Neuronal stem cell (in vitro differentiated cells): ENCODE measurements at regions not wholly inside any gene's neighbourhood (a gene's known extent, or its start where the extent isn't known, plus 50 kb on each side); places are given as distances from the start of the nearest gene placed in this dataset.

Source experiments
- DNase-seq: peaks from one replicate; pipeline ENCODE4 v3.0.0-alpha.2; 2013; ENCODE audit warnings: low spot score
- H2AFZ ChIP-seq: one replicate; pipeline ENCODE4 v1.6.1; 2013; ENCODE audit warnings: mild to moderate bottlenecking, low read length, inconsistent platforms
- H2AK5ac ChIP-seq: 2 replicates; pipeline ENCODE4 v1.6.1; 2013; ENCODE audit warnings: low read depth, mild to moderate bottlenecking, inconsistent platforms, low read length, moderate library complexity, mixed read lengths
- H2BK120ac ChIP-seq: 2 replicates; pipeline ENCODE4 v1.6.1; 2013; ENCODE audit warnings: low read depth, mild to moderate bottlenecking, inconsistent platforms, low read length, moderate library complexity, mixed read lengths
- H2BK12ac ChIP-seq: one replicate; pipeline ENCODE4 v1.6.1; 2013; ENCODE audit warnings: low read length, inconsistent platforms
- H2BK15ac ChIP-seq: 2 replicates; pipeline ENCODE4 v1.6.1; 2013; ENCODE audit warnings: mild to moderate bottlenecking, low read length, inconsistent platforms, mixed read lengths
- H2BK5ac ChIP-seq: one replicate; pipeline ENCODE4 v1.6.1; 2013; ENCODE audit warnings: inconsistent platforms, mild to moderate bottlenecking, low read length, moderate library complexity
- H3K14ac ChIP-seq: one replicate; pipeline ENCODE4 v1.6.1; 2013; ENCODE audit warnings: low read length, inconsistent platforms
- H3K18ac ChIP-seq: 2 replicates; pipeline ENCODE4 v1.6.1; 2013; ENCODE audit warnings: low read length, inconsistent platforms
- H3K23ac ChIP-seq: 2 replicates; pipeline ENCODE4 v1.6.1; 2013; ENCODE audit warnings: low read depth, mild to moderate bottlenecking, mixed read lengths, low read length, inconsistent platforms; ENCODE audit not compliant: poor library complexity
- H3K27ac ChIP-seq: replicated peaks from 3 replicates; pipeline ENCODE4 v1.5.1; 2013; ENCODE audit warnings: low read length, inconsistent platforms
- H3K27me3 ChIP-seq, 3 experiments: 2 replicates each; pipeline ENCODE4 v1.6.1; 2013; ENCODE audit warnings: low read length in 3 of 3, mild to moderate bottlenecking in 2 of 3, inconsistent platforms in 1 of 3, low read depth in 1 of 3, mixed read lengths in 1 of 3, moderate library complexity in 1 of 3; ENCODE audit not compliant: control insufficient read depth in 3 of 3, insufficient read depth in 3 of 3
- H3K36me3 ChIP-seq, 2 donors: replicated peaks in 1 of 2; 2 replicates each; pipeline ENCODE4 v1.6.1; 2013; ENCODE audit warnings: low read length in 2 of 2; ENCODE audit not compliant: control insufficient read depth in 2 of 2, insufficient read depth in 2 of 2
- H3K4ac ChIP-seq: 2 replicates; pipeline ENCODE4 v1.6.1; 2013; ENCODE audit warnings: inconsistent platforms, mild to moderate bottlenecking, low read length, moderate library complexity
- H3K4me1 ChIP-seq, 2 donors: 1 replicate in 1 of 2; 2 replicates in 1 of 2; pipeline ENCODE4 v1.6.1; 2013; ENCODE audit warnings: low read length in 2 of 2, low read depth in 1 of 2; ENCODE audit not compliant: control insufficient read depth in 2 of 2, insufficient read depth in 1 of 2
- H3K4me2 ChIP-seq: one replicate; pipeline ENCODE4 v1.6.1; 2013; ENCODE audit warnings: mild to moderate bottlenecking, low read length, inconsistent platforms; ENCODE audit not compliant: insufficient read depth, poor library complexity, severe bottlenecking
- H3K4me3 ChIP-seq, 2 donors: 2 replicates each; pipeline ENCODE4 v1.5.1; 2013; ENCODE audit warnings: low read length in 2 of 2, mild to moderate bottlenecking in 2 of 2, inconsistent platforms in 1 of 2, moderate library complexity in 1 of 2
- H3K79me1 ChIP-seq: one replicate; pipeline ENCODE4 v1.6.1; 2013; ENCODE audit warnings: low read depth, mild to moderate bottlenecking, inconsistent platforms, low read length, moderate library complexity
- H3K9ac ChIP-seq: one replicate; pipeline ENCODE4 v1.6.1; 2013; ENCODE audit warnings: mild to moderate bottlenecking, low read depth, low read length, inconsistent platforms; ENCODE audit not compliant: poor library complexity
- H3K9me3 ChIP-seq, 2 donors: replicated peaks in 1 of 2; 2 replicates each; pipeline versions ENCODE3 to v1.6.1; 2013; ENCODE audit warnings: low read length in 2 of 2, mild to moderate bottlenecking in 2 of 2, inconsistent platforms in 1 of 2, low read depth in 1 of 2, mixed read lengths in 1 of 2, moderate library complexity in 1 of 2; ENCODE audit not compliant: control insufficient read depth in 2 of 2, insufficient read depth in 1 of 2
- H4K8ac ChIP-seq: one replicate; pipeline ENCODE4 v1.6.1; 2013; ENCODE audit warnings: low read depth, mild to moderate bottlenecking, inconsistent platforms, low read length, moderate library complexity
- H4K91ac ChIP-seq: one replicate; pipeline ENCODE4 v1.6.1; 2013; ENCODE audit warnings: low read length, low read depth, mild to moderate bottlenecking, inconsistent platforms; ENCODE audit not compliant: poor library complexity
- WGBS, 2 donors: extraction: QIAGEN DNeasy Blood & Tissue Kit; methylation state at CpG; one replicate each; pipeline ENCODE4 v1.1.7; 2013; ENCODE audit warnings: missing lambda C conversion rate in 2 of 2, mixed read lengths in 1 of 2; ENCODE audit not compliant: insufficient read length in 2 of 2, insufficient replicate concordance in 1 of 2; ENCODE audit errors: extremely low coverage in 2 of 2; 5-methylcytosine and 5-hydroxymethylcytosine counted together

GRCh38 chr12:90335566-90335965 is 619.4 kb downstream of the CCER1 start:
- Histone ChIP-seq H3K4me1 (peaks cover 0 to 1% of the 10 kb centered on the region in 2 donors), H2BK12ac (no peak overlapping the region), H3K27ac (no peak overlapping the region), H3K9ac (no peak overlapping the region), H4K8ac (no peak overlapping the region), H3K4me2 (no peak overlapping the region), H2BK120ac (no peak overlapping the region), H2BK5ac (no peak overlapping the region), H3K4ac (no peak overlapping the region), H2AK5ac (no peak overlapping the region), H3K79me1 (no peaks in the 10 kb centered on the region), H3K4me3 (no peak overlapping the region), H3K14ac (no peak overlapping the region), H3K18ac (no peak overlapping the region), H4K91ac (no peak overlapping the region), H3K36me3 (no peaks in the 10 kb centered on the region), H2AFZ (no peak overlapping the region), H3K9me3 (no peaks in the 10 kb centered on the region), H3K23ac (no peak overlapping the region), H3K27me3 (no peaks in the 10 kb centered on the region), H2BK15ac (no peak overlapping the region)
- WGBS, 2 donors: no CpG with 5 or more reads among the region's 1 CpG
- DNase-seq: no peak

- Histone ChIP-seq H3K23ac (no peak overlapping the region), H2BK12ac (no peak overlapping the region), H3K79me1 (no peaks in the 10 kb centered on the region), H3K36me3 (no peaks in the 10 kb centered on the region), H4K91ac (no peak overlapping the region), H2BK5ac (no peak overlapping the region), H3K27me3 (no peaks in the 10 kb centered on the region), H3K9me3 (no peaks in the 10 kb centered on the region), H3K4me1 (peaks cover 0 to 1% of the 10 kb centered on the region in 2 donors), H3K4ac (no peak overlapping the region), H2AFZ (no peak overlapping the region), H2BK15ac (no peak overlapping the region), H3K9ac (no peak overlapping the region), H3K27ac (no peak overlapping the region), H3K4me3 (no peak overlapping the region), H4K8ac (no peak overlapping the region), H2AK5ac (no peak overlapping the region), H2BK120ac (no peak overlapping the region), H3K4me2 (no peak overlapping the region), H3K18ac (no peak overlapping the region), H3K14ac (no peak overlapping the region)
- DNase-seq: no peak
These were observed 621.0 kb downstream of the CCER1 start for GRCh38 chr12:90333939-90334338.

GRCh38 chr12:90333424-90333823 is 621.6 kb downstream of the CCER1 start:
- H2BK12ac ChIP-seq: no peak overlapping the region
- H3K4me3 ChIP-seq: no peak overlapping the region
- peaks cover 0 to under 1% of the 10 kb centered on the region in 2 donors for H3K4me1 ChIP-seq
- H3K4ac ChIP-seq: no peak overlapping the region
- no peak overlapping the region for H2AK5ac ChIP-seq
- H3K36me3 ChIP-seq: no peaks in the 10 kb centered on the region
- H3K4me2 ChIP-seq: no peak overlapping the region
- H2AFZ ChIP-seq: no peak overlapping the region
- H2BK15ac ChIP-seq: no peak overlapping the region
- no peak overlapping the region for H4K91ac ChIP-seq
- H3K18ac ChIP-seq: no peak overlapping the region
- WGBS, 2 donors: no CpG with 5 or more reads among the region's 2 CpGs
- H2BK120ac ChIP-seq: no peak overlapping the region
- no peaks in the 10 kb centered on the region for H3K27me3 ChIP-seq
- H4K8ac ChIP-seq: no peak overlapping the region
- DNase-seq: no peak
- H3K23ac ChIP-seq: no peak overlapping the region
- no peaks in the 10 kb centered on the region for H3K79me1 ChIP-seq
- no peak overlapping the region for H3K14ac ChIP-seq
- no peak overlapping the region for H3K9ac ChIP-seq
- no peaks in the 10 kb centered on the region for H3K9me3 ChIP-seq
- no peak overlapping the region for H3K27ac ChIP-seq
- no peak overlapping the region for H2BK5ac ChIP-seq

- no peak overlapping the region for H3K4me2 ChIP-seq
- no peak overlapping the region for H3K23ac ChIP-seq
- H4K91ac ChIP-seq: no peak overlapping the region
- H2AFZ ChIP-seq: no peak overlapping the region
- DNase-seq: no peak
- H3K79me1 ChIP-seq: no peaks in the 10 kb centered on the region
- H2BK15ac ChIP-seq: no peak overlapping the region
- no peak overlapping the region for H3K27ac ChIP-seq
- no peak overlapping the region for H3K9ac ChIP-seq
- H3K4me1 ChIP-seq: no peaks in the 10 kb centered on the region
- H3K4me3 ChIP-seq: no peak overlapping the region
- no peaks in the 10 kb centered on the region for H3K9me3 ChIP-seq
- H4K8ac ChIP-seq: no peak overlapping the region
- no peak overlapping the region for H3K14ac ChIP-seq
- no peak overlapping the region for H2BK120ac ChIP-seq
- H3K36me3 ChIP-seq: no peaks in the 10 kb centered on the region
- H3K27me3 ChIP-seq: no peaks in the 10 kb centered on the region
- no peak overlapping the region for H3K18ac ChIP-seq
- WGBS, 2 donors: no CpG with 5 or more reads among the region's 1 CpG
- H2BK12ac ChIP-seq: no peak overlapping the region
- H3K4ac ChIP-seq: no peak overlapping the region
- no peak overlapping the region for H2AK5ac ChIP-seq
- no peak overlapping the region for H2BK5ac ChIP-seq
These were observed 623.2 kb downstream of the CCER1 start for GRCh38 chr12:90331821-90332220.
